HCT116 (cell line): ENCODE measurements at regions not wholly inside any gene's neighbourhood (a gene's known extent, or its start where the extent isn't known, plus 50 kb on each side); places are given as distances from the start of the nearest gene placed in this dataset.

Experiments used
- POLR2A ChIP-seq: IDR thresholded peaks from 2 replicates; pipeline ENCODE4 v1.7.0; 2011; ENCODE audit warnings: borderline replicate concordance; ENCODE audit not compliant: insufficient read depth, insufficient read length; ENCODE audit errors: extremely low read depth
- TF ChIP-seq, protein P1 (sequence below), 3 experiments: fragments of 200-600 bp in 1 of 3; sonication (generic) in 1 of 3; IDR thresholded peaks in 2 of 3; conservative IDR thresholded peaks in 1 of 3; 2 replicates each; pipeline ENCODE4 v1.5.1; 2012 to 2017; ENCODE audit warnings: low read depth in 2 of 3, low read length in 2 of 3, antibody characterized with exemption in 1 of 3, borderline replicate concordance in 1 of 3, control low read depth in 1 of 3, mild to moderate bottlenecking in 1 of 3, mixed read lengths in 1 of 3, mixed run types in 1 of 3, moderate library complexity in 1 of 3; ENCODE audit not compliant: insufficient read depth in 1 of 3

DNA sequence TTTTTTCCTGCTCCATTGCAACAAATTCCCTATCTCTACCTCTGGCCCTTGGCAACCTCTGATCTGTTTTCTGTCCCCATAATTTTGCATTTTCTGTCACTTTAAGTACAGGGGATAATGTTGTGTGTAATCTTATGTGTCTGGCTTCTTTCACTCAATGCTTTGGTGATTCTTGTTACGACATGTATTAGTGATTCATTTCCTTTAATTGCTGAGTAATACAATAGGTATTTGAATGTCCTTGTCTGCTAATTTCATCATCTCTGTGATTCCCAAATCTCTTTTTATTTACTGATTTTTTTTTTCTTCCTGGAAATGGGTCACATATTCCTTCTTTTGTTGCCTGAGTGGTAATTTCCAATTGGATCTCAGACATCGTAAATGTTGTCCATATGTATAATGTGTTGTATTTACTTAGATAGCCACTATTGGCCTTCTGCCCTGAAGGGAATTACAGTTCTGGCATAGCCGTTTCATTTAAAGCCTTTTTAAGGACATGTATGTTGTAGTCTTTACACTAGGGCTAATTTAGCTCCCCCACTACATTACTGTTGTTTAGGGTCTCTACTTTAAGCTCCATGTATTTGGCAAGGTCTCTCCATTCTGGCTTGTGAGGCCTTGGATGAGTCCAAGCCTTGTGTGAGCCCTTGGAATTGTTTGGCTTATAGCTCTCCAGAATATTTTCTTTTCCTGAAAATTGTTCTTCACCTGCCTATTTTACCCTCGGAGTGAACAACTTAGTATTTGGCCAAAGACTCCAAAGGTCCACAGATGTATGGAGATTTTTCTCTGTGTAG lies 683.8 kb downstream of the LRRC70 start:
- TF ChIP-seq, protein P1, sequence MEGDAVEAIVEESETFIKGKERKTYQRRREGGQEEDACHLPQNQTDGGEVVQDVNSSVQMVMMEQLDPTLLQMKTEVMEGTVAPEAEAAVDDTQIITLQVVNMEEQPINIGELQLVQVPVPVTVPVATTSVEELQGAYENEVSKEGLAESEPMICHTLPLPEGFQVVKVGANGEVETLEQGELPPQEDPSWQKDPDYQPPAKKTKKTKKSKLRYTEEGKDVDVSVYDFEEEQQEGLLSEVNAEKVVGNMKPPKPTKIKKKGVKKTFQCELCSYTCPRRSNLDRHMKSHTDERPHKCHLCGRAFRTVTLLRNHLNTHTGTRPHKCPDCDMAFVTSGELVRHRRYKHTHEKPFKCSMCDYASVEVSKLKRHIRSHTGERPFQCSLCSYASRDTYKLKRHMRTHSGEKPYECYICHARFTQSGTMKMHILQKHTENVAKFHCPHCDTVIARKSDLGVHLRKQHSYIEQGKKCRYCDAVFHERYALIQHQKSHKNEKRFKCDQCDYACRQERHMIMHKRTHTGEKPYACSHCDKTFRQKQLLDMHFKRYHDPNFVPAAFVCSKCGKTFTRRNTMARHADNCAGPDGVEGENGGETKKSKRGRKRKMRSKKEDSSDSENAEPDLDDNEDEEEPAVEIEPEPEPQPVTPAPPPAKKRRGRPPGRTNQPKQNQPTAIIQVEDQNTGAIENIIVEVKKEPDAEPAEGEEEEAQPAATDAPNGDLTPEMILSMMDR (IDR thresholded peaks at IDR 0.05 in 2 of 3, conservative IDR thresholded peaks at IDR 0.05 in 1 of 3; ENCODE audit: borderline replicate concordance in 1 of 3, insufficient read depth in 1 of 3, low read depth in 2 of 3, low read length in 2 of 3), result no peak
- no peak for TF ChIP-seq POLR2A
